Effector CD8-positive, alpha-beta T cell (primary cell): ENCODE measurements at regions not wholly inside any gene's neighbourhood (a gene's known extent, or its start where the extent isn't known, plus 50 kb on each side); places are given as distances from the start of the nearest gene placed in this dataset.

Source experiments
- DNase-seq: peaks from one replicate; lab custom pipeline; 2025; lab: John Stamatoyannopoulos, UW

GRCh38 chr3:107077391-107077790 is 299.8 kb upstream of the CCDC54 start:
- no peak for DNase-seq

- DNase-seq: no peak
Measured at GRCh38 chr3:107082527-107082926, 294.7 kb upstream of the CCDC54 start.

- no peak for DNase-seq
Measured at GRCh38 chr3:107085261-107085660, 292.0 kb upstream of the CCDC54 start.

GRCh38 chr3:107092121-107092520 is 285.1 kb upstream of the CCDC54 start:
- no peak for DNase-seq

GRCh38 chr3:107098864-107099263 is 278.4 kb upstream of the CCDC54 start:
- DNase-seq: no peak

DNA sequence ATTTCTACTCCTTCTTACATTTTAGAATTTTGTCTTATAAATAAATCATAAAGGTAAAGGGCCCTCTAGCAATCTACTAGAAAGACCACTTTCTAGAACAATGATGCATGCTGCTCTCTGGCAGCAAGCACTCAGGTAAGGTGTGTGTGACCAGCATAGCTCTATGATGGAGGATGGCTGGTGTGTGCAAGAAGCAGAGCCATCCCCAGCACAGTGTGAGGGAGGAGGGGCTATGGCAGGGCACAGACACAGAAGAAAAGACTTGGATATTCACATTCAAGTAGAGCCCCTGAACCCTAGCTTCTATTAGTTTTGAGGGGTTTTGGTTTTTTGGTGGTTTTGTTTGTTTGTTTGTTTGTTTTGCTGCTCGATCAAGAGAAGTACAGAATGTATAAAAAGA is 277.1 kb upstream of the CCDC54 start:
- no peak for DNase-seq

GRCh38 chr3:107100573-107100972 is 276.7 kb upstream of the CCDC54 start:
- no peak for DNase-seq

DNA sequence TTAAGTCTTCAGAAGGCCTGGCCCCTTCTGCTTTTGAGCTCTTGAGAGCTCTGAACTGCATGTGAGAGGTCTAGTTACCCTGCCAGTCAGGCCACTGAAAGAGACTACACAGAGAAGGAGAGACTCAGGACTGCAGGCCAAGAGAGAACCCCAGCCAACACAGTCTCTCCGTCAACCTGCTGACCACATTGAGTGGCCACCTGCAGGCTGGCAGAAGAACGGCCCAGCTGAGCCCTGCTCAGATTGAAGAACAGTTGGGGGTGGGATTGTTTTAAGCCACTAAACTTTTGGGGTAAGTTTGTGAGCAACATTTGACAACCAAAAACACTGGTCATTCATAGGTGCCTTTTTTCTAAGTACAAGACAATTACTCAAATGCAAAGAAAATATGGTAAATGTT is 273.5 kb upstream of the CCDC54 start:
- no peak for DNase-seq

GRCh38 chr3:107106316-107106715 is 270.9 kb upstream of the CCDC54 start:
- DNase-seq: no peak

DNA sequence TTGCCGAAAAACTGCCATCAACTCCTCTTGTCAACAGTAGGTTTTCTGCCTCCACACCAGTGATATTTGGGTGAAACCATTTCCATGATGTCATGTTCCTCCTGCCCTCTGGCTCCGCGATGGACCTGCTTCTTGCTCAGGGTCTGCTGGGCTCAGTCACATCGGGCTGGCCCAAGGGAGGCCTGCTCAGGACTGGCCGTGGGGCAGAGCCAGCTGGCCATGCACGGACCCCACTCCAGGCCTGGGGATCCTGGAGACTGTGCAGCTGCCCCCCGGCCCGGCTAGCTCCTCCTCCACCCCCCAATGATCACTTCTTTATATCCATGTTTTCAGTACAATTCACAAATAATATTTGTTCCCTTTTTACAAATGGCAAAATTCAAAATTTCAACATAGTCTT is 270.3 kb upstream of the CCDC54 start:
- DNase-seq: no peak

- DNase-seq: no peak
Measured at GRCh38 chr3:107110596-107111305, 266.5 kb upstream of the CCDC54 start.

DNA sequence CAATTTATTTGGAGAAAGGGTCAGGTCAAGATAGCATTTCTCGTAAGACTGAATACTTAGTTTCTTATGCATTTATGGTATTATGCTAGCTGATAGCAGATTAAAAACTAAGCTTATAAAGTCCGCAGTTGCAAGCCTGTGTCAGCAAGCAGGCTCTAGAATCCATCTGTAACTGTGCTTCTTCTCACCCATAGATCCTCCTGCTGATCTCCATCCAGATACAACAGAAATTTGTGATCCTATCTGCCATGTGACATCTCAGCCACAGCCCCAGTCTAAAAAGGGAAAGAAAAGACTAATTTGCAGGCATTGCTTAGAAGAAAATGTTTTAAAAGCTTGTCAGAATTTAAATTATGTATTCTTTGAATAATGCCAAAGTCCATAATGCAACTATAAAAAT is 265.4 kb upstream of the CCDC54 start:
- DNase-seq: no peak

GRCh38 chr3:107112356-107112755 is 264.9 kb upstream of the CCDC54 start:
- no peak for DNase-seq

- DNase-seq: no peak
Measured at GRCh38 chr3:107116251-107116650, 261.0 kb upstream of the CCDC54 start.

DNA sequence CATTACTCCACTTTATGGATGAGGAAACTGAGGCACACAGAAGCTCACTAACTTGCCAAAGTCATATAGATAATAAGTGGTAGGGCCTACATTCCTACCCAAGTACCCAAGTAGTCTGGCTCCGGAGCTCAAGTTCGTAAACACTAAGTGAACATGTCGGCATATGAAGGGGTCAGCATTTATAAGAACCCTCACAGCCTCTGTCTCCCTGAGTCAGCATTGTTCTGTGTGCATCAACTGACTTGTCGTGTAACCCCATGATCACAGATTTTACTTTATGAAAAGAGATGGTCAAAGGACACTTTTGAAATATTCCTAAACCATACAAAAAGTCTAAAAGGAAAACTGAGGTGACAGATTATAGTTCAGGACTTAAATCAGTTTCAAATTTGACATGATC is 260.1 kb upstream of the CCDC54 start:
- DNase-seq: no peak

DNA sequence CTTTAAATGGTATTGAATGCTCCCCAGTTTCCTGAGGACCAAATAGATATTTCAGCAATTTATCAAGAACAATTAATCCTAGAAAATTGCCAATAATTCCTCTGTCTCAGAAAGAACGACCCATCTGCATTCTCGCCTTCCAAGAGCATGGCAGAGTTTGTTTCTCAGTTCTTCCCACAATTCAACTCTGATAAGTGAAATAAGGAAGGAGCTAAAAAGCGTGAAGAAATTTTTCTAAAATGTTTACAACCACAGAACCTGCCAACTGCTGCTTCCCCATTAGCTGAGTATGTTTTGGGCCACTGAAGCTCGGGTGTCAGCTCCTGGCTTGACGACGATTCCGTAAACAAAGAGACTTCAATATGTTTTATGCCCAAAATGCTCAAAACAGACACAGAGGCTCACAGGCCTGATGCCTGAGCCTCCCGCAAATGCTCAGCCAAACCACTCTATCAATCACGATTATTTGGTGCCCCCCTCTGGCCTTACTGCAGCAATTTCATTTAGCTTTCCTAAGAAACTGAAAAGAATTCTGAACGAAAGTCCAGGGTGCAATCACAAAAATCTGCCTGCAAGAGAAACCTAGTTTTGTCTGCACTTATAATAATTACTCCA is 259.2 kb upstream of the CCDC54 start:
- DNase-seq: no peak

GRCh38 chr3:107124885-107125284 is 252.4 kb upstream of the CCDC54 start:
- no peak for DNase-seq

- DNase-seq: no peak
Measured at GRCh38 chr3:107128946-107129345, 248.3 kb upstream of the CCDC54 start.

GRCh38 chr3:107130089-107130700 is 247.0 kb upstream of the CCDC54 start:
- no peak for DNase-seq

DNA sequence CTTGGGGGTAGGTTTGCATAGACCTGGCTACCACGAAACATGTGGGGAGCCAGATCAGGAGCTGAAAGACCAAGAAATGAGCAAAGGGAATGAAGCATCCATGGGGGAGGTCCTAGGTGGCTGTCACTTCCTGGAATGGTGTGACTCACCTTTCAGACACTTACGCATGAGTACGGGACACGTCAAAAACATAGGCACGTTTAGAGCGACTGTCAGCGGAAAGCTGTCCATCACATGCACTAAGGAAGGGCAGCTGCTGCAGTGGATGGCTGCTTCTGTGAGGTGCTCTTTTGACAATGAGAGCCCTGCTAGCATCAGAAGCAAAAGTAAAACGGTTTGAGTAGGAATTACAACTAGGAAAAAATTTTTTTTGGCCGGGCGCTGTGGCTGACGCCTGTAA is 244.6 kb upstream of the CCDC54 start:
- no peak for DNase-seq

- DNase-seq: no peak
Measured at GRCh38 chr3:107133891-107134290, 243.3 kb upstream of the CCDC54 start.

DNA sequence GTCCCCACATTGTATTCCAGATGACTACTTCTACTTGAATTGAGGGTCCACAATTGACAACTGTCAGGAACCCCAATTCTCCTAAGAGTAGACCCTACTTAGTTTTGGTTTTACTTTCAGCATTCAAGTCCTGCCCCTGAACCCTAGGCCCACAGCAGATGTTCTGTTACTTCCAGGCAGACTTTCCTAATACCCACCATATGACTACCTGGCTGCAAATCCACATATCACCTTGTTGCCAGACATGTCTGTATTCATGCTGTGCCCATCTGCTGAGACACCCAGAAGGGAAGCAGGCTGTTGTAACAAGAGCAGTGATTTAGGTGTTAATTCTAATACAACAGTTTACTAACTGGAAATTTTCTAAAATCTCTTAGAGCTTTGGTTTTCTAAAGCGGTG is 235.1 kb upstream of the CCDC54 start:
- DNase-seq: no peak

DNA sequence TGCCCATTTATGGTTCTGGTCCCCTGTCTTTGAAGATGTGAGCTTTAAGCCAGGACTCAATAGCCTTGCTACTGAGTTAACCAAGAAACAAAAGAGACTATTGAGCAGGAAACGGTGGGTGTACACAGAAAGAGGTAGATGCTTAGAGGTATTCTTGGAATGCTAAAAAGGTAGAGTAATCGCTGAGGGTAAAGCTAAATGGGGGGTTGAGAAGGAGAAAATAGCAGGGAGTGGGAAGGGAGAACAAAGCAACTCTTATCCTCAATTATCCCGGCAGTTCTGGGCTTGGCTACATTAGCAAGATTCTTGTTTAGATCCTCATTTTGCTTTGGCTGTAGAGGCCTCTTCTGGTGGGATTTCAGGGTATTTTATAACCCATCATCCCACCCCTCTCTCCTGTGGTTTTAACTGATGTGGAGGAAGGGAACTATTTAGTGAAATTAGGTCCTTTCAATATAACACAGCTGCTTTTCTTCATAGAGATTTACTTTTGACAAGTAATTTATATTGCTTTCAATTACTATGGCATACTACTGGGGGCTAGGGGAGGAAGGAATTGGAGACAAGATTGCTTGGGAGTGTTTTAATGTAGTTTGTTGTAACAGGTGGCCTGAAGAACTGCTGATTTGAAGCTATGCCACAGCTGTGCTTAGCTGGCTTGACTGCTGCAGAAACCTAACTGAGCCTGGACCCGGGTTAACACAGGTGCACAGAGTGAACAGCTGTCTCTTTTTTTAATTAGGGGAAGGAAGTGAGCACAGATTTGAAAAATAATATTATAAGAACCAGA is 234.3 kb upstream of the CCDC54 start:
- DNase-seq: no peak
